NCI-H2107 (cell line): ENCODE measurements at regions not wholly inside any gene's neighbourhood (a gene's known extent, or its start where the extent isn't known, plus 50 kb on each side); places are given as distances from the start of the nearest gene placed in this dataset.
"Not testable (repeated sequence)": the region's sequence is repeated elsewhere in the genome, so short reads cannot be mapped to it uniquely, and the experiment has no call there.

Experiments
- DNase-seq: peaks from one replicate; lab custom pipeline; 2025; lab: John Stamatoyannopoulos, UW

DNA sequence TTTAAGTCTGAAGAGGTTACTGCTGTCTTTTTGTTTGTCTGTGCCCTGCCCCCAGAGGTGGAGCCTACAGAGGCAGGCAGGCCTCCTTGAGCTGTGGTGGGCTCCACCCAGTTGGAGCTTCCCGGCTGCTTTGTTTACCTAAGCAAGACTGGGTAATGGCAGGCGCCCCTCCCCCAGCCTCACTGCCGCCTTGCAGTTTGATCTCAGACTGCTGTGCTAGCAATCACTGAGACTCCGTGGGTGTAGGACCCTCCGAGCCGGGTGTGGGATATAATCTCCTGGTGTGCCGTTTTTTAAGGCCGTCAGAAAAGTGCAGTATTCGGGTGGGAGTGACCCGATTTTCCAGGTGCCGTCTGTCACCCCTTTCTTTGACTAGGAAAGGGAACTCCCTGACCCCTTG lies 499.3 kb upstream of the GRAMD2B start:
- not testable (repeated sequence) for DNase-seq

DNA sequence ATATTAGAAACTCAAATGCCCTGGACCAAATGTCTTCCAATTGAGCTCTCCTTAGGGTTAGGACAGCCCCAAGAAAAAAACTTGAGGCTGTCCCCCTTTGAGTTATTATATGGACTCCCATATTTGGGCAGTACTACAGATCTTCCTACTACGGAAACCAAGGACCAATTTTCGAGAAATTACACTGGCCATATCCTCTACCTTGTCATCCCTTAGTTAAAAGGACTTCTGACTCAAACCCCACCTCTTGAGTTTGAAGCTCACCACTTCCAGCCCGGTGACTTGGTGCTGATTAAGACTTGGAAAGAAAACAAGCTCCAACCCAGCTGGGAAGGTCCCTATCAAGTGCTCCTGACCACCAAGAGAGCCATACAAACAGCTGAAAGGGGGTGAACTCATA lies 497.0 kb upstream of the GRAMD2B start:
- no peak for DNase-seq

DNA sequence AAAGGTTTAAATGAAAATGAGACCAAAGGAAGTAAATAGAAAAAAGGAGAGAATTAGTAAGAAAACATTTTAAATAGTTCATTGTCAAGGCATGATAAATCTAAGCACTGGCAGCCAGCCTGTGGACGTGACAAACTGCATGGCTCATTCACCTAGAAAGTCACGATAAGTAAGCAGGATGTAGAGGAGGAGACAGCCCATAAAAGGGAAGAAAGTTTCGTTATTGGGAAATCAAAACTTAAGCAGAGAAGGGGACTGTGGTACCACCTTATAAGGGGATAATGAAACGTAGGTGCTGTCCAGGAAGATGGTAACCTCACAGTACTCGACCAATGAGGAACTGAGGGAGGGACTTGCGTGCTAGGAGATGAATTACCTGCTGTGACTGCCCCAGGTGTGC lies 494.5 kb upstream of the GRAMD2B start:
- DNase-seq = no peak

DNA sequence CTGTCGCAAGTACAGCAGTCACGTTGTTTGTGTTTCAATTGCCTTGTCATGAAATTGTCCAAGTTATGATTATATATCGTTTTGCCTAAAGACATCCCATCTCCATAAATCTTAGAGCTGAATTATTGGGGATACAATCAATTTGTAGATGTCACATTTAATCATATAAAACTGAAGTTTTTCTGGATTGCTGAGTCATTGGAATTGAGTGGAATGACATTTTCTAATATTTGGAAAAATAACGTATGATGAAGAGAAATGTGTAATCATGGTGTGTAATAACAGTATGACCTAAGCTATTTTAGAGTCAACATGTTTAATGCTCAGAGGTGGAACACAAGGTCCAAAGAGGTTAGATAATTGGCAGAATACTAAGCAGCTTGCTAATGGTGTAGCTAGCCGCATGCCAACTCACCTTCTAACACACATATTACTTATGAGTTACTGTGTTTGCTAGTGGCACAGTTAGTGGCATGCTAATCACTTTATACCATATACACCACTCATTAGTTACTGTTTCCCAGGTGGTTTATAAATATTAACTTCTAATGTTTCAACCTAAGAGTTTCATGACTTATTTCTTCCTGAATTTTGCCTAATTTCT lies 473.1 kb upstream of the GRAMD2B start:
- DNase-seq = no peak

DNA sequence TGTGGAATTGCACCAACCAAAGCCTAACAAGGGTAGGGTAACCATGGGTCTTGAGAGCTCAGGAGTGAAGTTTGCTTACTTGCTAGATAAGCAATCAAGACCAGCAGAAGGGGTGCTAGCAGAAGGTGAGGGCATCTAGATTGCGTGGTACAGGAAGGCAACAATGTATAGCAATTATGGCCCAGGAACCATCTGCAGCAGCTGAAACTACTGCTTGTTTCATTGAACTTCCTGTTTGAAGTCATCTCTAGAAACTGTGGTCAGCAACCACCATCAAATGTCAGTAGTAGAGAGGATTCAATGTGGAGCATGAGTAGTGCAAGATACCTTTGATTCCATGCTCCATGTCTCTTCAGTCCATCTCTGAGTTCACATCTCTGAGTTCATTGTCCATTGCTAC lies 462.1 kb upstream of the GRAMD2B start:
- DNase-seq = no peak

DNA sequence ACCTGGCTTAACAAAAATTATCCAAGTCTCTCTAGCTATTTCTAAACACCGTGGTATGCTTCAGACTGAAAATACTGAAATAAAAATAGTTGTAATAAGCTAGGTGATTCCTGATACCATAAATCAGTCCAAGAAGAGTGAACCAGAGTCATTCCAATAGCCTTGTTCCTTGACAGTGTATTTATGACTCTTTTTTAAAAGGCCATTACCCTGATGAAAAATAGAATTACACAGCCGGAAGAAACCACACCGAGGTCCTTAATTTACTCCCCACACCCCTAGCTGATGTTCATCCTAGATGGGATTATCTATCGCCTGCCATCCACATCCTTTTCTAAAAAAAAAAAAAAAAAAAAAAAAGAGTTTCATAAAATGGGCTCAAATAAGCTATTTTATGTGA lies 457.6 kb upstream of the GRAMD2B start:
- DNase-seq = no peak

DNA sequence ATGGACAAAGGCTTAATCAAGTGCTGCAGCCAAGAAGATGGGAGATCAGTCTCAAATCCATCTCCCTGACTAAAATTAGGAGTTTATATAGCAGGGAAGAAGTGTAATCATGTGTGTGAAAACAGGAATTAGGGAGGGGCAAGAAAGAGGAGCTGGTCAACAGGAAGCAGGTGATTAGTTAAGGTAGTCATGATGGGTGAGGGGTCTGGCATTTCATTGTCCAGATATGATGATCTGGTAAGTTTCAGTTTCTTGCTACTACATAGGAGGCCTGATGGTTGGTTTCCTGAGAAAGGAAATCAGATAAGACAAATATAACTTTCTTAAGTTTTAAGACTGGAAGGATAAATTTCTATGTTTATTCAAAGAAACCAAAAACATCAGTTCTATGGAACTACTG lies 455.6 kb upstream of the GRAMD2B start:
- no peak for DNase-seq

DNA sequence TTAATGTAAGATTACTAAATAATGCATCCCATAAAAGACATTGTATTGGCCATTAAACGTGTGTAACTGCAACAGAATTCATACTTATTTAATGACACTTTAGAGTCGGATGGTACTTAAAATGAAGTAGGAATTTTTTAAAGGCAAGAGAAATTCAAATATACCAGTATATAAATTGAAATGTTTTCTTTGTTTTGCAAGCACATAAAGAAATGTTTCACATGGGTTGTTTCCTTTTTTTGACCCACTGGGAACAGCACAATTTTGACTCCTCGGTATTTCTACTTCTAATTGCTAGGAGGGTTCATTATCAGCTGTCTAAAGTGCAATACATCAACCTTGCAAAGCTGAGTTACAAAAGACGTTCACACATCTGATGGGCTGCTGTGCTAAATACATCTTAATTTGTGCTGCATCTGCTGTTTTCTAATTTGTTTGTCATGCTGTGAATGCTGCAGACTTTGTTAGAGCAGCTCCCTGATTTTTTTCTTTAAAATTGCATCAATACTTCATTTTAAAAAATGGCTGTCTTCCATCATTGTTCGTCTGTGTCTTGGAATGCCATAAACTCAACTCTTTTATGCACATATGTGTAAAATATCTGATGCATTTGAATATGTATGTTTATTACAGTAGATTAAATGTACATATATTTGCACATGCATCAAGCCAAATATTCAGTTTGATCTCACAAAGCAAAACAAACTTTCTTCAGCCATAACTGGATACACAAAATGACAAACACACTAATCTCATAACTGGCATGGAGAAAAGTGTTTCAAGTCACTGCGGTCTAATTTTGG lies 454.0 kb upstream of the GRAMD2B start:
- no peak for DNase-seq

DNA sequence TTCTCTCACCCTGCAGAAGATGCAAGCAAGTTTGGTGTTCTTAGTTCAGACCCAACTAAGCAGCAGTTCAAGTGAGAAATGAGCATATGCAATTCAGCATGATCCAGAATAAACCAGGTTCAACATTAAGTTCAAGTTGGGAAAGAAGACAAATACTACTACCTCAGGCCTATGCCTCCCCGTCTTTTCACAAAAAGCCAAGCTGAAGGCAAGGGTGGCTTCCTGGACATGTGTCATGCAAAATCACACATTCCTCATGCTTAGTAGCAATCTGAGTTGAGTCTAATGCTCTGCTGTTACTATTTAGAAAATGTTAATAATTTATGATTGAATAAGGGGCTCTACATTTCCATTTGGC lies 453.4 kb upstream of the GRAMD2B start:
- no peak for DNase-seq

DNA sequence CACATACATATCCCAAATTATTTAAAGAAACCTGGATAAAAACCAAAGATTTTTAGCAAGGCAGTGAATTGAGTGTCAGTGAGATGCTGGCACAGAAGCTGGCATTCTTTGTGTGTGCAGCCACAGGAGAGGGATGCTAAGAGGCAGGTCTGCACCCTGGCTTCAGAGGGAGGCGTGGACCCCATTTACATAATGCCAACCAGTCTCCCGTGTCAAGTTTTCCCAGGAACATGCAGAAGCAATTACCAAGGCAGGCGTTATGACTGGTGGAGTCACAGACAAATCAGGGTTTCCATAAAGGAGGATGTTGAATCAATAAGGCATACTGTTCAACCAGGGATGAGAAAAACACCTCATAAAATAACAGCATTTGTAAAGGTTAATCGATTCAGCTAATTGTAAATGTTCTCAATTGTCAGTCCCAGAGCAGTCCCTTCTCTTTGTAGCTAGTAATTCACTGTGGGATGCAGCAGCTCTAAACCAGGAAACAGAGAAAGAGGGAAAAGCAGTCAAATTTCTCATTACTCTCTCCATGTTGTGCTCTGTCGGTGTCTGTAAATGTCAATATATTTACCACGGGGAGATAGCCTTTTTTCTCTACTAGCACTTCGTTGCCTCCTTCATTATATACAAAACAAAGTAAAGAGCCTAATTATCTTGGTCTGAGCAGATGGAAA lies 452.4 kb upstream of the GRAMD2B start:
- DNase-seq = no peak

DNA sequence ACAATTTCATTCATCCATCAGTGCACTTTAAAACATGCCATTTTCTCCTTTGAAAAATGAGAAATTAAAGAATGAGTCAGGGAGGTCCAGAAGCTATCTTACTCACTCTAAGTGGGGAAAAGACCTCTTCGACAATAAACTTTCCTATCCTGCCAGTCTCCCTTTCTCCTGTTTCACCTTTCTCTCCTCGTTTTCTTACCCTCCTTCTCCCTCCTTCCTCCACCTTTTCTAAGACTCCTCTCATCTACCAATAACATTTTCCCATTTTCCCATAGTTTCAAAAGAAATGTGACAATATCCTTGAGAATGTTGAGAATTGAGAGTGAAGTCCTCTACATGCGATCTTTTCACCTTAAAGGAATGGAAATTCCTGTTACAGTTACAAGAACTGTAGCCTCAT lies 450.5 kb upstream of the GRAMD2B start:
- no peak for DNase-seq

DNA sequence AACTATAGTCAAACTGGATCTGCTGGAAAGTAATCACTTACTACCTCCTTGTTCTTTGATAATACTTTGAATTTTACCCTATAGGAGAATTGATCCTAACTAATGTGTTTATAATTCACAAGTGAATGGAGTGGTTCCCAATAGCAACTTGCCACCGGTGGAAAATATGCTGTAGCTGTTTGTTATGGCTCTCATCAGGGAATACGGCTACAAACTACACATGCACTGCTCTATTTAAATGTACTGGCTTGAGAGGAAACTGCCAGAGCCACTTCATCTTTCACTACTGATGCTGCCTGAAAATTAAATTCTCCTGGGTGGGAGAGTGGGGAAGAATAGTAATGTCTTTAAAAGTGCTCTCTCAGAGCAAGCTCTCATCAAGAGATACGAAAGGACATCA lies 448.5 kb upstream of the GRAMD2B start:
- DNase-seq = no peak

DNA sequence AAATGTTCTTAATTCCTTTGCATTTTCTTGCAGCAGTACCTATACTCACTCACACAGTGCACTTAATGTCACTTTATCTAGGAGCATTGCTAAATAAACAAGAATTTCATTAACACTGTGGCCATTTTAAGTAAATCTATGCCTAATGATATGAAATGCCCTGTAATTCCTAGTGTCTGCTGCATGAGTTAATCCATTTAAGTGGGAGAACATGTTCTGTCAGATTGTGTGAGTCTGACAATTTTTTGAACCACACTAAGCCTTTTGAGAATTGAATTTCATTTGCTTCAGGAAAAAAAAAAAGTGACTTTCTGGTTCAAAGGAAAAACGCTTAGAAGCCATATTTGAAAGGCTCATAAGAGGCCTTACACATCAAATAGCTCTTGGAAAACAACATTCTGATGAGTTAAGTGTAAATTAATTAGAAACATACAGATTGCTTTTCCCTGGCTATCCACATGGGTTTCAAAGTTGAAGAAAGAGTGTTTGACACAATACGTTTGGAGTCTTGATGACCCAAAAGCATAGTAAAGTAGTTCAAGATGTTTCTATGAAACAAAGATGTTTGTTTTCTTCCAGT lies 446.7 kb upstream of the GRAMD2B start:
- DNase-seq = no peak

DNA sequence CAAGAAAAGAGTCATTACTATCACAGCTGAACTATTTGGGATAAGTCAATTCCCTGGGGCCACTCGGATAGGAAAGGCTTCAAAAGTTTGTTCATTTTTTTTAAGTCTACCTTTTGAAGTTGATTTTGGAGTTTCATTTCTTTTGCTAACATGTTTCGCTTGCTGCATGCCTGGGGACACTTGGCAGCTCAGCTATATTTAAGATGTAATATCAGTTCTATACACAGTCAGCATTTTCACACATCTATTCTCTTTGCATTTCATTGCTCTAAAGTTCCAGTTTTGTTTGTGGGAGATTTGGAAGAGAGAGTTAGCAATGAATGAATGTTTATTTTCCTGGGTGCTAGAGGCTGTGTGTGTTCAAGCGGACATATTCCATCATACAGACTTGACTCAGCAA lies 445.2 kb upstream of the GRAMD2B start:
- no peak for DNase-seq

DNA sequence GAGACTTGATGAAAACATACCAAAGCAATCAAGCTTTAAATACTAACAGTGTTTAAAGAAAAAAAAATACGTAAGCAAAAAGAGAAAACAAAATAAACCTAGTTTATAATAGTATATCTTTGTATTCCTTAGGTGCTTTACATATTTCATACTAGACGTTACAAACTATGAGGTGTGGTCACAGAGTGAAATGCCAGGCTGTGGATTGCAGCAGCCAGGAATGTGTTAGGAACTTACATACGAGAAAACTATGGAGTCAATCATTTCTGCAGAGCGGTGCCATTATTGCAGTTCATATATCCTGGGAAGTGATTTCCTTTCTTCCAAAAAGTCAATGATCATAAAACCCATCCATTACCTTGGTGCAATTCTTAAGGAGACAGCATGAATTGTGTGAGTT lies 443.6 kb upstream of the GRAMD2B start:
- no peak for DNase-seq

DNA sequence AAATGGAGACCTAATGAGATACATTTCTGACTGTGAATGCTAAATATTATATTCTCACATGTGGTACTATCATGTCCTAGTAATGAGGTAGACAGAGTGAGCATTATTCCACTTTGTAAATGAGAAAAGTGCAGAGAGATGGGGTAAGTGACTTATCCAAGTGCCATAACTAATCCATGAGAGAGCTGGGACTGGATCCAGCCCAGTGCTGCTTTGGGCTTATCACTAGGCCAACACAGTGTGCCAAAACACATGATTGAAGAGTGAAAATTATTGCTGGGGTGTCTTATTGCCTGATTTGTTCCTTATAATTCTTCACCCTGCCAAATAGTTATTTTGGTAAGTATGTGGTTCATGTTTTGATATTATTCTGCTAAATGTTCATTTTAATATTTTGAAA lies 442.2 kb upstream of the GRAMD2B start:
- no peak for DNase-seq

DNA sequence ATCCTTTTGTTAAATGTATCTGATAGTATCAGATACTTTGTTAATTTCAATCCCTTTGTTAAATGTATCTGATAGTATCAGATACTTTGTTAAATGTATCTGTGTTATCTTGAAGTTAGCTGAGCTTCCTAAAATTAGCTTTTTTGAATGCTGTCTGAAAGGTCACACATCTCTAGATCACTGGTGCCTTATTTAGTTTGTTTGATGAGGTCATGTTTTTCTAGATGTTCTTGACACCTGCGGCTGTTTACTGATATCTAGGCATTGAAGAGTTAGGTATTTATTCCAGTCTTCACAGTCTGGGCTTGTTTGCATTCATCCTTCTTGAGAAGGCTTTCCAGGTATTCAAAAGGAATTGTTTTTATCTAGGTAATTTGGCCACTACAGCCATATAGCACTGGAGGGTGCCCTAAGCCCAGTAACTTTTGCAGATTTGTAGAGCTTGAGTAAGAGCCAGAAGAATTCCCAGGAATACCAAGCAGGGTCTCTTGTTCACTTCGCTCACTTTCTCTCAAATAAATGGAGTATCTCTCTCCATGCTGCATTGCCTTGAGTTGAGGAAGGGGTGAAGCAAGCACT lies 435.4 kb upstream of the GRAMD2B start:
- no peak for DNase-seq

DNA sequence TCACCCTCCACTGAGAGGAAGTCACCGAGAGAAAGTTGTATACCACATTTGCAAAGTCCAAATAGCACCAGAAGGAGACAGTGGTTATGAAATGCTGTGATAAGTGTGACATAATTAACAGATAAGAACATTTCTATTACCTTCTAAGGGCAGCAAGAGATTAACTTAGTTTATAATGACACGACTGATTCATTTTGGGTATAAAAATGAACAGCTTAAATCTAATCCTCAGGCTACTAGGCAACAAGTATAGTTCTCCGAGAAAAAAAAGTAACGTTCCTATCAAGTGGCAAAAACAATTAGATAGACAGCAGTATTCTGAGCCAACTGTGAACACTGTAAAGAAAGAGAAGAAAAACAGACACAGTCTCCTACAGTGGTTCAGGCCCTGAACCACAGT lies 431.2 kb upstream of the GRAMD2B start:
- DNase-seq = no peak

DNA sequence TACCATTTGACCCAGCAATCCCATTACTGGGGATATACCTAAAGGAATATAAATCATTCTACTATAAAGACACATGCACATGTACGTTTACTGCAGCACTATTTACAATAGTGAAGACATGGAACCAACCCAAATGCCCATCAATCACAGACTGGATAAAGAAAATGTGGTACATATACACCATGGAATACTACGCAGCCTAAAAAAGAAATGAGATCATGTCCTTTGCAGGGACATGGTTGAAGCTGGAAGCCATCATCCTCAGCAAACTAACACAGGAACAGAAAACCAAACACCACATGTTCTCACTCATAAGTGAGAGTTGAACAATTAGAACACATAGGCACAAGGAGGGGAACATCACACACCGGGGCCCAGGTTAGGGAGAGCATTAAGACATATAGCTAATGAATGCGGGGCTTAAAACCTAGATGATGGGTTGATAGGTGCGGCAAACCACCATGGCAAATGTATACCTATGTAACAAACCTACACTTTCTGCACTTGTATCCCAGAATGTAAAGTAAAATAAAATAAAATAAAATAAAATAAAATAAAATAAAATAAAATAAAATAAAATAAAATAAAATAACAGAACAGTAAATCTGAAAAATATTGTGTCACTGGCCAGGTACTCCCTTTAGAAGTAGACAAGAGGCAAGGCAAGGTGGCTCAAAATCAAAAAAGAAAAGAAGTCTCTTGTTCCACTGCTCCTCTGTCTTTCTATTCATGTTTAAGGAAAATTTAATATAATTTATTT lies 423.8 kb upstream of the GRAMD2B start:
- not testable (repeated sequence) for DNase-seq

DNA sequence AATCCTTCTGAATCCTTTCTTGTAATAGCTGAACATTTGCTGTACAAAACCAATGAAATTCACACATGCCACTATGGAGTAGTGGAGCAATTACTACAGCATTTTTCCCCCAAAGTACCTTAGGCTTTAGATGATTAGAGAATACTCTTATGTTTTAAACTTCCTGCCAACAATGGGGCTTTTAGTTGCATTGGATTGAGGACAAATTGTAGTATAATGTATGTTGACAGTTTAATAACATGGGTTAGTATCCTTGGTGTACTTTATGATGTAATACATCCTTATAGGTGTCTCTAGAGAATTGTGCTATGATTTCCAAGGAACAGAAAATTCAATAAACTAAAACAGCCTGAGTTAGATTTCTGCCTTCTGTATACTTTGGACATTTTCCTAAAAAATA lies 422.7 kb upstream of the GRAMD2B start:
- DNase-seq = no peak

DNA sequence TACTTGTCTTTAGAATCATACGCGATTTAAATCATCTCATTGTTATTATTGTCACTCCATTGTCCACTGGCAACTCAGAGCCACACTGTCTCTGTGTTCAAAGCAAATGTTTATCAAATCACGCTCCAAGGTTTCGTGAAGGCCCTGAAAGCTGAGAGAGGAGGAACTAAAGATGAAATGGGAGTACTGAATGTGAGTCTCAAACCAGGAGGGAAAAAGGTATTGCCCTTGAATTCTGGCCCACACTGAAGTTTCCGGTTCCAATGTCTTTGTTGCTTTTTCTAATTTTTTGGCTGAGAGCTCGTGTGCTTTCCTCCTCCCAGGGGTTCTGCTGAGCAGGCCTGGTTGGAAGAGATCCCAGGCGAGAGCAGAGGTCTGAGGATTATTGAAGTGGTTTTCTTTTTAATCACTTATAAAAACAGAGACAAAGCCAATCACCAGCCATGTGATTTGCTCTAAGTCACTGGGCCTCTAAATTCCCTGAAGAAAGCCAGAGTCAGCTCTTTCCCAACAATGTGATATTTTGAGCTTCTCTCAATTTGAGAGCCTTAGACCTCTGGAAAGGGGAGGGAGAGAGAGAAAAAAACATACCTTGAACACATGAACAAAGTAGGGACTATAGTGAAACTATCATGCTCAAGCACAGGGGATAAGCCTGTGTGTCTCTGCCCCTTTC lies 420.8 kb upstream of the GRAMD2B start:
- no peak for DNase-seq
